Activated B cell treated with CpG ODN at 0.5 μM for 24 hours (primary cell): ENCODE measurements at regions not wholly inside any gene's neighbourhood (a gene's known extent, or its start where the extent isn't known, plus 50 kb on each side); places are given as distances from the start of the nearest gene placed in this dataset.
A peak's percentile ranks its signal among the peaks of the same experiment; 100 is the strongest.
"Not testable (repeated sequence)": the region's sequence is repeated elsewhere in the genome, so short reads cannot be mapped to it uniquely, and the experiment has no call there.

Source experiments
- ATAC-seq: fragments of 200-7000 bp; cut with Tn5 transposase; one replicate; pipeline ENCODE4 v1.10.0; 2021; ENCODE audit warnings: low read depth, mild to moderate bottlenecking, moderate library complexity
- CTCF ChIA-PET: fragments of 350-600 bp; sonication (Branson Sonifier 250); formaldehyde crosslinking; loops from one replicate; lab custom pipeline; 2021; ENCODE audit warnings: antibody characterized with exemption; lab: Charles Lee
- POLR2A ChIA-PET: fragments of 350-600 bp; sonication (Branson Sonifier 250); formaldehyde crosslinking; loops from one replicate; lab custom pipeline; 2021; ENCODE audit warnings: antibody characterized with exemption; lab: Charles Lee
- DNase-seq: peaks from one replicate; pipeline ENCODE4 v3.0.0; 2022
- H3K27ac Mint-ChIP-seq: one replicate; pipeline ENCODE4 v1.8.0; 2020; ENCODE audit warnings: mixed read lengths
- H3K27me3 Mint-ChIP-seq: one replicate; pipeline ENCODE4 v1.8.0; 2021; ENCODE audit warnings: mixed read lengths
- H3K36me3 Mint-ChIP-seq: one replicate; pipeline ENCODE4 v1.8.0; 2021; ENCODE audit warnings: low read depth, mixed read lengths
- H3K4me1 Mint-ChIP-seq: one replicate; pipeline ENCODE4 v1.8.0; 2021; ENCODE audit warnings: mixed read lengths
- H3K4me3 Mint-ChIP-seq: one replicate; pipeline ENCODE4 v1.8.0; 2020; ENCODE audit warnings: mild to moderate bottlenecking, mixed read lengths
- H3K9me3 Mint-ChIP-seq: one replicate; pipeline ENCODE4 v1.8.0; 2020; ENCODE audit warnings: mixed read lengths
- intact Hi-C: fragments of 100-400 bp; cut with micrococcal nuclease; formaldehyde crosslinking; loops from one replicate; pipeline ENCODE4 v1.15.1; 2024
- TF ChIP-seq, protein P1 (sequence below): fragments of 200-600 bp; IDR thresholded peaks from one replicate; pipeline ENCODE4 v1.8.0; 2022; ENCODE audit warnings: antibody characterized with exemption, mild to moderate bottlenecking

- Mint-ChIP-seq H3K9me3 (no peaks in the 10 kb centered on the region), H3K4me1 (no peaks in the 10 kb centered on the region), H3K4me3 (no peak overlapping the region), H3K36me3 (no peaks in the 10 kb centered on the region), H3K27ac (no peak overlapping the region), H3K27me3 (peaks cover 5% of the 10 kb centered on the region)
- CTCF ChIA-PET, result interaction anchor here (0.8 kb wide), 1 partner anchor 172 kb away, joined by 3 read pairs; no protein-coding TSS in a partner anchor
- POLR2A ChIA-PET, result no interaction called here
- ATAC-seq (no peak), DNase-seq (no peak)
- TF ChIP-seq, protein P1, sequence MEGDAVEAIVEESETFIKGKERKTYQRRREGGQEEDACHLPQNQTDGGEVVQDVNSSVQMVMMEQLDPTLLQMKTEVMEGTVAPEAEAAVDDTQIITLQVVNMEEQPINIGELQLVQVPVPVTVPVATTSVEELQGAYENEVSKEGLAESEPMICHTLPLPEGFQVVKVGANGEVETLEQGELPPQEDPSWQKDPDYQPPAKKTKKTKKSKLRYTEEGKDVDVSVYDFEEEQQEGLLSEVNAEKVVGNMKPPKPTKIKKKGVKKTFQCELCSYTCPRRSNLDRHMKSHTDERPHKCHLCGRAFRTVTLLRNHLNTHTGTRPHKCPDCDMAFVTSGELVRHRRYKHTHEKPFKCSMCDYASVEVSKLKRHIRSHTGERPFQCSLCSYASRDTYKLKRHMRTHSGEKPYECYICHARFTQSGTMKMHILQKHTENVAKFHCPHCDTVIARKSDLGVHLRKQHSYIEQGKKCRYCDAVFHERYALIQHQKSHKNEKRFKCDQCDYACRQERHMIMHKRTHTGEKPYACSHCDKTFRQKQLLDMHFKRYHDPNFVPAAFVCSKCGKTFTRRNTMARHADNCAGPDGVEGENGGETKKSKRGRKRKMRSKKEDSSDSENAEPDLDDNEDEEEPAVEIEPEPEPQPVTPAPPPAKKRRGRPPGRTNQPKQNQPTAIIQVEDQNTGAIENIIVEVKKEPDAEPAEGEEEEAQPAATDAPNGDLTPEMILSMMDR, result no peak
- intact Hi-C loops, result no loop called here
Observed at GRCh38 chr9:1922026-1922425, 93.1 kb upstream of the SMARCA2 start.

DNA sequence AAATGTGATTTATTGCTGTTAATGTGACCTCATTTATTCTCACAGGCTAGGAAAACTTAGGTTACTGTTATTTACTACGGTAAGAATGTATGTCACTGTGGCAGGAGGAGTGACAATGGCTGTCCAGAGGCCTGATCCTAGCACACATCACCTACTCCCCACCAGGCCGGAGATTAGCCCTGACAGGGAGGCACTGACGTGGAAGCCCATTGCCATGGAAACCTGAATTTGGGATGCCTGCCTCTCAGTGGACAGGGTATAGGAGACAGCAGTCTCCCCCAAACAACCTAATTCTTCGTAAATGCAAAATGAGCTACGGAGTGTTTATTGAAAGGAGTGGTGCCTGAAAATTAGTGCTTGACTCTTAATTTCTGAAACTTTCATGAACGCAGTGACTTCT lies 87.6 kb upstream of the SMARCA2 start:
- intact Hi-C loops, result no loop called here
- H3K36me3 Mint-ChIP-seq, result no peaks in the 10 kb centered on the region
- no peak overlapping the region for H3K4me3 Mint-ChIP-seq
- TF ChIP-seq, protein P1, result no peak
- ATAC-seq, result no peak
- H3K9me3 Mint-ChIP-seq, result no peaks in the 10 kb centered on the region
- no peak overlapping the region for H3K27ac Mint-ChIP-seq
- no peaks in the 10 kb centered on the region for H3K27me3 Mint-ChIP-seq
- H3K4me1 Mint-ChIP-seq, result peaks cover 16% of the 10 kb centered on the region
- CTCF ChIA-PET, result no interaction called here
- POLR2A ChIA-PET, result interaction anchor here (1.2 kb wide), 1 partner anchor 40 kb away, joined by 3 read pairs; no protein-coding TSS in a partner anchor
- no peak for DNase-seq

DNA sequence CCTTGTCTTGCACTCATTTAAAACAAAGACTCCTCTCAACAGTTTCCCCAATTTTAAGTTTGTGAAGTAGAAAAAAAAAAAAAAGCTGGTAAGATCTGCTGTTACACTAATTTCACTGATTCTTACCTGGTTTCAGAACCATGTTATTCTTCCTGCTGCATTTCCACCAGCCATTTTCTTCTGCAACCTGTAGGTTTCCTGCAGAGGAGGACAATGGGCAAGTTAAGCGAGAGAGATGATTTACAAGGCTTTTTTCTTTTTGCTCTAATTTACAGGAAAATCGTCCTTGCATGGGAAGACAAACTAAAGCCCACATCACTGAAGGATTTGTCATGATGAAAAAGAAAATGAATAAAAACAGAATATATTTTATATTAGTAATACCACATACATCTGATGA lies 86.0 kb upstream of the SMARCA2 start:
- no peak for DNase-seq
- no peak overlapping the region for H3K27ac Mint-ChIP-seq
- no peak overlapping the region for H3K4me3 Mint-ChIP-seq
- H3K4me1 Mint-ChIP-seq, result peaks cover 16% of the 10 kb centered on the region
- TF ChIP-seq, protein P1, result no peak
- ChIA-PET CTCF (no interaction called here), POLR2A (interaction anchor here (1.7 to 2.0 kb wide), 2 partner anchors 49 to 53 kb away, joined by 6 to 13 read pairs; no protein-coding TSS in a partner anchor)
- no peaks in the 10 kb centered on the region for H3K36me3 Mint-ChIP-seq
- H3K9me3 Mint-ChIP-seq, result no peaks in the 10 kb centered on the region
- no peak for ATAC-seq
- H3K27me3 Mint-ChIP-seq, result no peaks in the 10 kb centered on the region
- intact Hi-C loops, result no loop called here

GRCh38 chr9:1929722-1930244 lies 85.4 kb upstream of the SMARCA2 start:
- peak overlapping the region; percentile 69 for H3K27ac Mint-ChIP-seq
- H3K9me3 Mint-ChIP-seq, result no peaks in the 10 kb centered on the region
- H3K4me3 Mint-ChIP-seq, result peak overlapping the region; percentile 40
- CTCF ChIA-PET, result interaction anchor here (1.5 kb wide), 1 partner anchor 10 kb away, joined by 6 read pairs; no protein-coding TSS in a partner anchor
- DNase-seq, result no peak
- H3K36me3 Mint-ChIP-seq, result no peaks in the 10 kb centered on the region
- TF ChIP-seq, protein P1, result no peak
- peaks cover 16% of the 10 kb centered on the region for H3K4me1 Mint-ChIP-seq
- intact Hi-C loops, result loop anchor here (1.0 kb wide), 1 partner anchor 53 kb away; no protein-coding TSS in a partner anchor
- POLR2A ChIA-PET, result interaction anchor here (1.3 to 2.0 kb wide), 3 partner anchors 50 to 55 kb away, joined by 3 to 13 read pairs (median 6); no protein-coding TSS in a partner anchor
- H3K27me3 Mint-ChIP-seq, result no peaks in the 10 kb centered on the region
- ATAC-seq, result peak; percentile 47

- ATAC-seq, result peak; percentile 79
- DNase-seq, H3K9me3 Mint-ChIP-seq, H3K36me3 Mint-ChIP-seq, H3K27me3 Mint-ChIP-seq: not testable (repeated sequence)
- Mint-ChIP-seq H3K4me1 (peaks cover 16% of the 10 kb centered on the region), H3K4me3 (peak overlapping the region; percentile 40), H3K27ac (peak overlapping the region; percentile 69)
- POLR2A ChIA-PET, result interaction anchor here (1.3 to 2.0 kb wide), 3 partner anchors 51 to 56 kb away, joined by 3 to 13 read pairs (median 6); no protein-coding TSS in a partner anchor
- intact Hi-C loops, result loop anchor here (1.0 kb wide), 1 partner anchor 54 kb away; no protein-coding TSS in a partner anchor
- CTCF ChIA-PET, result interaction anchor here (1.5 kb wide), 1 partner anchor 9 kb away, joined by 6 read pairs; no protein-coding TSS in a partner anchor
Observed at GRCh38 chr9:1930245-1930736, 84.9 kb upstream of the SMARCA2 start.
